GM21737 (cell line): ENCODE measurements at regions not wholly inside any gene's neighbourhood (a gene's known extent, or its start where the extent isn't known, plus 50 kb on each side); places are given as distances from the start of the nearest gene placed in this dataset.
"Not testable (repeated sequence)": the region's sequence is repeated elsewhere in the genome, so short reads cannot be mapped to it uniquely, and the experiment has no call there.

Source experiments
- ATAC-seq: cut with Tn5 transposase; IDR thresholded peaks from one replicate; pipeline ENCODE4 v1.9.1; 2021; ENCODE audit warnings: mild to moderate bottlenecking, moderate library complexity; ENCODE audit not compliant: unreplicated experiment

DNA sequence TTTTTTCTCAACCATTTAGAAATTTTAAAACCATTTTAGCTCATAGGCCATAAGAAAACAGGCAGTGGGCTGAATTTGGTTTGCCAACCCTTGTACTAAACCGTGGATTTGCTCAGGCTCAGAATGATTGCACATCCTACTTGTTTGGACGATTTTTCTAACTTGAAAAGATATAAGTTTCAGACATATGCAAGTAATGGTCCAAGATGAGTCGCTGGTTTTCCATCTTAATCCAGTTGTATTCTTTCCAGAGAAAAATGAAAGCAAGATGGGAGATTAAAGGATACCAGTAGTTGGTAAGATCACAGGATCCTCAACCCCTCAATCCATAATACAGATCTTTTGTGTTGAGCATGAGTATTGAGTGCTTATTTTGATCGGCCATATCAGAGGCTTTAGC lies 250.9 kb downstream of the TINAG start:
- no peak for ATAC-seq

DNA sequence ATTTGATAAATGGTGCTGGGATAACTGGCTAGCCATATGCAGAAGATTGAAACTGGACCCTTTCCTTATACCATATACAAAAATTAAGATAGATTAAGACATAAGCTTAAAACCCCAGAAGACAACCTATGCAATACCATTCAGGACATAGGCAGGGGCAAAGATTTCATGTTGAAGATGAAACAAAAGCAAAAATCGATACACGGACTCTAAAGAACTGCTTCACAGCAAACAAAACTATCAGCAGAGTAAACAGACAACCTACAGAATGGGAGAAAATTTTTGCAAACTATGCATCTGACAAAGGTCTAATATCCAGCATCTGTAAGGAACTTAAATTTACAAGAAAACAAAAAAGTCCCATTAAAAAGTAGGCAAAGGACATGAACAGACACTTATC lies 255.9 kb downstream of the TINAG start:
- not testable (repeated sequence) for ATAC-seq

DNA sequence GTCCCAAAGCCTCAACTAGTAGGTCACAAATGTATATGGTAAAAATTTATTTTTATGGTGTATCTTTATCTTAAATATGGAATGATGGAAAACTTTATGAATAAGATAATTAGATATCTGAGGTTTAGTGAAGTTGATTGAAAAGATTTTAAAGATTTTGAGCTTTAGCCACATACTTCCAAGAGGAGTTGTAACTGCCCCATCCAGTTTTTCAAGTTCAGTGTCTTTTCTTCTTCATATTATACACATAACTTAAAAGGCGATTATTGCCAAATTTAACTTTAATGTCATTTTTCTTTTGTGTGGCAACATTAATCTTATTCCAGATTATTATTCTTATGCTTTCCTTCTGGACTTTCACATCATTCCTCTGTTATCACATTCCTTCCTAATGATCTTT lies 266.4 kb downstream of the TINAG start:
- ATAC-seq = no peak

DNA sequence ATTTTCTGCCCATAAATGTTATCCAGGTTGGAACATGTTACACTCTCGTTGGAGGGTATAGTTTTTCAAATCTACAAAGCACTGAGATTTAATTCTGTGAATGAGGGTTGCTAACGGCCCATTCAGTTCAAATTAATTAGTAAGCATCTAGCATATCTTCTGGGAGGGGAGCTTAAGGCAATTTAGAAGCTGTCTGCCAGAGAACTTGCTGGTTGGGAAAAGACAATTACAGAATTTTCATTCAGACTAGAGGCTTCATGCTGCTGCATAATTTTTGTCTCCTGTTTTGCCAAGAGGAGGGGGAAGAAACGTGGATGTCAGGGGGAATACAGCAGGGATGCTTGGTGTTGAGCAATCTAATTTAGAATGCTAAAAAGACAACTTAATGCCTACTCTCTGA lies 268.3 kb upstream of the FAM83B start:
- ATAC-seq = no peak

DNA sequence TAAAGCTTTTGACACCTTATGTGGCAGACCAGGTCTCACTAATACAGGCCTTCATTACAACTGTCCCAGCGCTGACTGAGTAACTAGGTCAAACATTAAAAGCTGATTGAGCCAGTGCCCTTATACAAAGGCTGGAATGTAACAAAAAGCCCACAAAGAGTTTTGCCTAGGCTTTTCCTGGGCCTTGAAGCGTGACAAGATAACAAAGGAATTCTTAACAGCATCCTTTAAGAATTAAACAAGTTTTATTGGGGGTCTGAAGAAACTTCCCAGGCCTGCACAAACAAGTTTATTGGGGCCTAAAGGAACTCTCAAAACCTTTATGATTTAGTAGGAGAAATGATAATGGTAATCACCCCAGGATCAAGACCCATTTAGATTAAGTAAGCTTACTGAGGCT lies 267.6 kb upstream of the FAM83B start:
- ATAC-seq = no peak

DNA sequence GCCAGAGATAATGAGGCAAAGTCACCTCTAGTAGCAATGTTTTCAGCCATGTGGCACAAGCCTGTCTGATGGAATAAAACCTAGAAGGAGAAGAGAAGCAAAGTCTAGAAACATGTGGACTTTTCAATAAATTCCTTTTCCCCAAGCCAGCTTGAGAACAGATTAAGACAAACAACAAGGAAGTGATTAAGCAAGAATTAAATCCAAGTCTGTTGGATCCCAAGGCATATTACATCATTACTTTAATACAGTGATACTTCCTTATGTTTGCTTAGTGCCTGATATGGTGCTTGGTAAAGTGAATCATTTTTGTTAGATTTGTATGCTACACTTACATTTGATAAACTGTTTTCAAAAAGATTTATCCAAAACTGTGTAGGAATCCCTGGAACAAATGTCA lies 260.3 kb upstream of the FAM83B start:
- no peak for ATAC-seq

DNA sequence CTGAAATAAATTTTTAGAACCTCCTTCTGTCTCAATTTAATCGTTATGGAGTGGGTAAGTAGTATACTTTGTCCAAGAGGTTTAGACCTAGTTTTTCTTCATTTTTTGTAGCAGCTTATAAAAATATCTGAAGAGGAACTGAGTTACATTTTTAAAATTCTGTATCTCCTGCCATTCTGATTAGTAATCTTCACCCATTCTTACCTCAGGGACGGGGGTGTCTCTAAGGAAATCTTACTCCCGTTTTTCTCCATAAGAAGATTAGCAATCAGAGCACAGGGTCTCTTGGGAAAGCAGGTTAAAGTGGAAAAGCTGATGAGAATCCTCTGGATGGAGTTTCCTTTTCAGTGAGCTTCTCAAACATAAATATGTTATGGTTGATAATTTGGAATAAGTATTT lies 259.3 kb upstream of the FAM83B start:
- ATAC-seq = no peak

DNA sequence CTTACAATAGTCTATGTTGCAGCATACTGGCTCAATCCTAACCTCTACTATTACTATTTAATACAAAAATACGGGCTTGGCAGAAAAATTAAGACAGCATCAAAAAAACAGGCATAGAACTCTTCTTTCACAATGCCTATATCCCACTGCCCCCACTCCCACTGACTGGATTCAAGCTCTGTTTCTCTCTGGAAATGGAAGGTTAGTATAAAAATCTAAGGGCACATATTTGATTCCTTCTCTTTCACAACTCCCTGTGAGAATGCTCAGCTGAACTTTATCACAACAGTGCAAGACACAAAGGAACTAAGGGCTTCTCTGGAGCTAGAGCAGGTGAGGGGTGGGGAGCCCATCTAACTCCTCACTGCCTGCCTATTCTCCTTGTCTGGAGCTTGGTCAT lies 258.4 kb upstream of the FAM83B start:
- ATAC-seq = no peak

DNA sequence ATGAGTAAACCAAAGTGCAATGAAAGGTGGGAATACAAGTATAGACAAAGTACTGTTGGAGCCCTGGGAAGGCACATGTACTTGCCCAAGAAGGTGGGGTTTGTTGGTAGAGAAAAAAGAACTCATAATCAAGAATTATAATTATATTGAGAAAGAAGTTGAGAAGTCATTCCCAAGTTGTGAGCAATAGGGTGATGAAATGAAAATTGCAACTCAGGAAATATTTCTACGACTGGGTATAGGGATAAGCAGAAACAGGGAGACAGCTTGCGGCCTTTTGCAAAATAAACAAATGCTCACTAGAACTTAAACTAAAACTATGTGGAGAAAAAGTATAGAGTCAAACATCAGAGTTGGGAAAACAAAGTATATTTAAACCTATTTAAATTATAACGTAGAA lies 250.7 kb upstream of the FAM83B start:
- no peak for ATAC-seq

DNA sequence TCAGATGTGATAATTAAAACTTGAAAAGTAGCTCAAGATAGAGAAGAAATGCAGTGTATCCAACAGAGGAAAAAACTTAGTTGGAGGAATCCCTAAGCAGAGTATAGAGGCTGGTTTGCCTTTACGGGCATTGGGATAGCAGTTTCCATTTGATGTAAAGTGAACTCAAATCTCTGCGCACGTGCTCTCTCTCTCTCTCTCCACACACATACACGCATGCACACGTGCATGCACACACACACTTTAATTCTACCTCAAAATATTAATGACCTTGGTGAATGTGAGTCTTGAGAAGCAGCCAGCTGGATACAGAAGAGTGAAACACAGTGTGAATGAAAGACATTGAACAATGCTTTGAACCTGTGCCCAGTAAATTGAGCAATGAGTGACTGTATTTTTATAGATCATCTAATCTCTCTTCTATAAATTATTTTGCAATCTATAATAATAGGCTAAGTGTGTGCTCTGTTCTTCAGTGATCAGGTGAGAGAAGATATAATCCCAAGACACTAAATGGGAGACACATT lies 247.7 kb upstream of the FAM83B start:
- ATAC-seq = no peak

DNA sequence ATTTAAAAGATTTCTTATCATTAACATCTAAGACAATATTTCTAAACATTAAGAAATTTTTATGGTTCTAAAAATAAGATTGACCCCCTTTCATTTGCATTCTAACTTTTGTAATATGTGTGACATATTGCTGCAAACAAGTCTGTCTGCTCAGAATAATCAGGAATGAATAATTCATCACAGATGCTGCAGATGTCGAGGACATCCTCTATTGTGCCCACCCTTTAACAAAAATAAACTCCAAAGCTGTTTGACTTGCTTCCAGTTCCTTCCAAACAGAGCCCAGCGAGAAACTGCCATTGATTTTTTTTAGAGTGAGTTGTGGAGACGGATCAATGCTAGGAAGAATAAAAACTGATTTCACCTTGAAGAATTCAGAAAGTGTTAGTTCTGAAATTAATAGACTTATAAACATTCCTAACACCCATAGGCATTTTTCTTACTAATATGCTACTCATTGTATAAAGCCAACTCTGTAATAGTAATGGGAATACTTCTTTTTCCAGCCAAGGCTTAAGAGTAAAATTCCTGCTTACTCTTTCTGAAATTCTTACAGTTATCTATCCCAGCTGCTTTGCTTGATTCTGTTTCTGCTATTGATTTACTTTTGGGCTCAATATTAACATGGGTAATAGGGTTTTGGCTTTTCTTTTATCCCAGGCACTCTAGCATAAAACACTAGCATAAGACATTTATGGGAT lies 244.8 kb upstream of the FAM83B start:
- no peak for ATAC-seq

DNA sequence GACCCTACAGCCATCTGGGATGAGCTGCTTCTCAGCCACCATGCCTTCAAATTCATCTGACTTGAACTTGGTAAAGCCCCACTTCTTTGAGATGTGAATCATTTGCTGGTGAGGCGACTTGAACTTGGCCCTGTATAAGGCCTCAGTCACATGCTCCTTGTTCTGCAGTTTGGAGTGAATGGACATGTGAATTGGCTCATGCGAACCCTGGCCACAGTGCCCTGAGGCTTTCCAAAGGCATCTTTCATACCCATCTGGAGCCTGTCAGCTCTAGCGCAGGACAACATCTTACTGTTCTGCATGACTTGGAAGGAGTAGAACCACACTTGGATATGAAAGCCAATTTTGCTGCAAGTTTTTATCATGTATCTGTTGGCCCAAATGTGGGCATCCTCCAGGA lies 244.0 kb upstream of the FAM83B start:
- ATAC-seq = no peak

DNA sequence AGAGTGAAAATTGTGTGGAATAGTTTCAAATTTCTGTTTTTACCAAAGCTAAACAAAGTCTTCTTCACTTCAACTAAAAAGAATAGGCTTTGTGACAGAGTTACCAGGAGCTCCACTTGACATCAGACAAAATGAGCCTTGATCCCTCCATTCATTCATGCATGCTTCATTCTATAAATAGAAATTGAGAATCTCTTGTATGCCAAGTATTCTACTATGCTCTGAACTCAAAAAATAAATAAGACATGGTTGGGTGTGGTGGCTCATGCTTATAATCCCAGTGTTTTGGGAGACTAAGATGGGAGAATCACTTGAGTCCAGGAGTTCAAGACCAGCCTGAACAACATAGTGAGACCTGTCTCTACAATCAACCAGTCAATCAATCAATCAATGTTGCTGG lies 236.6 kb upstream of the FAM83B start:
- ATAC-seq = no peak

DNA sequence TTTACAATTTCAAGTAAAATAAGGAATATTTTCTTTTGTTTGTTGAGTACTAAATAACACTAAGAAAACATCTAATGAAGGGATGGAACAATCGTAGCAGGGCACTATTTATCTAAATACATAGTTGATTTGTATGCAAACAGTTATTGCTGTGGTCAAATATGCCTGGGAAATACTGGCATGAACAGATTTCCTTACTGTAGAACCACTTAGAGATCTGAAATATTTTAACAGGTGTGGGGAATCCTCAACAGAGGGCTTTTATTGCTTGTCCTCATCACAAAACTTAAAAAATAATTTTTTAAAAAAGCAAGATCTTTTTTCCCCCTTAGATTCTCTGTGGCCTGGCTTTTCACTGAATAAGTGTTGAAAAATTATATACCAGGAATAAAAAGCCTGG lies 233.0 kb upstream of the FAM83B start:
- ATAC-seq = no peak

DNA sequence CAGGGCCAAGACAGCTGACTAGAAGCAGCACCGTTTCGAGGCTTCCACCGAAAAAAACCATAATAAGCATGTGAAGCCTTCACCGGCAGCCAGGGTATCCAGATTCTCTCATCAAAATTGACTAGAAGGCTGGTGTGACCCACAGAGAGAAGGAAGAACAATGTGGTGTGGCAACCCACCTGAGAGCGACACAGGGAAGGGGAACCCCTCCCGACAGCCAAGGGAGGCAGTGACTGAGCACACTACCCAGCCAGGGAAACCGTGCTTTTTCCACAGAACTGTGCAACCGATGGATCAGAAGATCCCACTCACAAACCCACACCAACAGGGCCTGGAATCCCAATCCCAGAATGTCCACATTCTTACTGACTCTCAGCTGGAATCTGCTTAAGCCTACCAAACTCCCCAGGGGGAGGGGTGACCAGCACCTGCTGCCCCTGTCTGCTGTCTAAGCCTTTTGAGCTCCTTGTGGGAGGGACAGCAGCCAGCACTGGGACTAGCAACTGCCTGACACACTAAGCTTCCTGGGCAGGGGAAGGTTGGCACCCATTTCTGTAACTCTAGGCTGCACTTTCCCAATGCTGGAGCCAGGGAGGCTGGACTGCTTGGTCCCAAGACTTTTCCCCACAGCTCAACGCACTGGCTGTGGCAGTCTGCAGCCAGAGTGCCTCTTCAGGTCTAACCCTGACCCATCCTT lies 231.9 kb upstream of the FAM83B start:
- no peak for ATAC-seq

DNA sequence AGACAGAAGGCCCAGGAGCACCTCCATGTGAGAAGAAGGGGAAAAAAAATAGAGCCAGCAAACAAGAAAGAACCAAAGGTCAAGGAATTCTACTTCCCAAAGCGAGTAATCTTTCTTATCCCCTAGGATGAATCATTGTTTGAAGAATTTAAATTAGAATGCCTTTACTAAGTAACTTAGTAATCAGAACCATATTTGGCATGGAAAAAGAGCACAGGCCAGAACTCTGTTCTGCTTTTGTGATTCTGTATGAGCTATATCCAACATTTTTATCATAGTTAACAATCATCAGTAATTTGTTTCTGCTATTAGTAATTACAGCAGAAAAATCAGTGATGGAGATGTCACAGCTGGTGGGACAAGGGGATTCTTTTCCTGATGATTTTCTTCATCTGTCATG lies 228.8 kb upstream of the FAM83B start:
- no peak for ATAC-seq

DNA sequence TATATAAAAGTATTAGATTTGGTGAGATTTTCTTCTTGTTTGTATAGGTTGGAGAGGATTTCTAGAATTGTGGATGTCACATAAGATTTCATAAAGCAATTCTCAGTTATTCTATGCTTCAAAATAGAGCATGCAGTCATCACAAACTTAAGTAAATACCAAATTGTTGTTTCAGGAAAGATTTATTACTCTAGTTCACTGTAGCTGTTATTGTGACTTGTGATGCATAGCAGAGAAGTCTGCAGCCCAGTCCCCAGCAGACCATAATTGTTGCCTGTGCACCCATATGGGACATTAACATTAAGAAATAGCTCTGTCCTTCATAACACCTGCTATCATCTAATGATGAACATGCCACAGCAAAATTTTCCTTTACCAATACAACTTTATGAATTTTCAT lies 228.0 kb upstream of the FAM83B start:
- ATAC-seq = no peak

DNA sequence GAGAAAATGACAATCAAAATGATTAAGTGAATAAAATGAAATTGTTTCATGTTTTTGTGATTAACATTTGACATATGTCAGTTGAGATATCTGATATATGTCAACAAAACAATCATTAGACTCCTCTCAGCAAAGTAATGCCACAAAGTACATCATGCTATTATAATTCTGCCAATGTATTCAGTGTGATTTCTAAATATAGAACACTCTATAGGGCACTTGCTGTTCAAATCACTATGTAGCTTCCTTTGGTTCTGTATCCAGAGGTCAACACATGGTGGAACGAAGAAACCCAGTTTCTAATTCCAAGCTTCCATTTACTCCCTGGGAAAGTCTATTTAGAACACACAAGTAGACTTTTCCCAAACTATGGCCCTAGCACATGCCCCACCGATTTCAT lies 227.5 kb upstream of the FAM83B start:
- no peak for ATAC-seq

DNA sequence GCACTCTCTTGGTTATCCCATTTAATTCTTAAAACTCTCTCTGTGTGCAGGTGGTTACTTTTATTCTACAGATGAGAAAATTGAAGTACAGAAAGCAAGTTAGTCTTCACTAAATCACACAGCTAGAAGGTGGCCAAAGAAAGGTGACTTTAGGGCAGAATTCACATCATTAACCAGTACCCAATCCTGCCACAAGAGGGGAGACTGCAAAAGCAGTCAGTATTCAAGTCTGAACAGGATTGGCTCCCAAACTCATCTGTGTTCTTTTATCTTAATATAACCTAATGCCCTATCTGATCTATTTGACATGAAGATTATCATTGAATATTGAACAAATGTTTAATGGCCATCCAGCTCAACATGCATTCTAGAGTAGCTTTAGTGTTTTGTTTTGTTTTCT lies 225.3 kb upstream of the FAM83B start:
- no peak for ATAC-seq

DNA sequence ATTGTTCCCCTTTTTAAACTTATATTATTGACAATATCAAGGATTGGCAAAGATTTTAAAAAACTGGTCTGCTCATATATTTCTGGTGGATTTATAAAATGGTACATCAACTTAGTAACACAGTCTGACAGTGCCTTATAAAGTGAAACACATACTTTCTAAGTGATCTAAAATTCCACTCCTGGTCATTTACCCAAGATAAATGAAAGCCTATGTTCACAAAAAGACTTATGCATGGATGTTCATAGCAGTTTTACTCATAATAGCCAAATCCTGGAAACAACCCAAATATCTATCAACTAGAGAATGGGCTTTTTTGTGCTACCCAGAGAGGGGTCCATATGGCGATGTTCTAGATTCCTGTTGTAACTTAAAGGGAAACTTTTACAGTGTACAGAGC lies 222.4 kb upstream of the FAM83B start:
- no peak for ATAC-seq

DNA sequence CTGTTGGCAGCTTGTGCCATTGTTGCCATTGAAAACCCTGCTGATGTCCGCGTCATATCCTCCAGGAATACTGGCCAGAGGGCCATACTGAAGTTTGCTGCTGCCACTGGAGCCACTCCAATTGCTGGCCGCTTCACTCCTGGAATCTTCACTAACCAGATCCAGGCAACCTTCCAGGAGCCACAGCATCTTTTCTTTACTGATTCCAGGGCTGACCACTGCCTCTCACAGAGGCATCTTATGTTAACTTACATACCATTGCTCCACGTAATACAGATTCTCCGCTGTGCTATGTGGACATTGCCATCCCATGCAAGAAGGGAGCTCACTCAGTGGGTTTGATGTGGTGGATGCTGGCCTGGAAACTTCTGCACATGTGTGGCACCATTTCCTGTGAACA lies 221.8 kb upstream of the FAM83B start:
- ATAC-seq = no peak

DNA sequence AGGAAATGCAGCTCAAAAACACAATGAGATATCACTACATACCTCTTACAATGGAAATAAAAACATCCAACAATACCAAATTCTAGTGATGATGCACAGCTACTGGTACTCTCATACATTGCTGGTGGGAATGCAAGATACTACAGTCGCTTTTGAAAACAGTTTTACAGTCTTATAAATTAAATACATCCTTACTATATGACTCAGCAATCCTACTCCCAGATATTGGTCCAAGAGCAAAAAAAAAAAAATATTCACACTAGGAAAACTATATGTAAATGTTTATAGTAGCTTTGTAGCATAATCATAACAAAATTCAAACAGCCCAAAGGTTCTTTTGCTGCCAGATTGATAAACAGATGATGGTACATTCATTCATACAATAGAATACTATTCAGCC lies 217.4 kb upstream of the FAM83B start:
- ATAC-seq = no peak
